ENCODE measurements at regions not wholly inside any gene's neighbourhood (a gene's known extent, or its start where the extent isn't known, plus 50 kb on each side); places are given as distances from the start of the nearest gene placed in this dataset.

GRCh38 chr13:103291226-103291625 is 225.0 kb upstream of the SLC10A2 start:
- TF ChIP-seq EZH2 (IDR thresholded peaks at IDR 0.05; ENCODE audit: low read depth, unreplicated experiment) (no peak), EZH2phosphoT487 (IDR thresholded peaks at IDR 0.05; ENCODE audit: unreplicated experiment) (no peak)

Data from GM23338 (cell line).